HG02759 (cell line): ENCODE measurements at regions not wholly inside any gene's neighbourhood (a gene's known extent, or its start where the extent isn't known, plus 50 kb on each side); places are given as distances from the start of the nearest gene placed in this dataset.

Experiments used
- ATAC-seq: cut with Tn5 transposase; IDR thresholded peaks from one replicate; pipeline ENCODE4 v1.9.1; 2021; ENCODE audit warnings: mild to moderate bottlenecking, moderate library complexity; ENCODE audit not compliant: unreplicated experiment

- no peak for ATAC-seq
Measured at GRCh38 chr9:126235336-126236243, 91.0 kb upstream of the MVB12B start.

GRCh38 chr9:126236273-126236672, 90.4 kb upstream of the MVB12B start:
- ATAC-seq = no peak

DNA sequence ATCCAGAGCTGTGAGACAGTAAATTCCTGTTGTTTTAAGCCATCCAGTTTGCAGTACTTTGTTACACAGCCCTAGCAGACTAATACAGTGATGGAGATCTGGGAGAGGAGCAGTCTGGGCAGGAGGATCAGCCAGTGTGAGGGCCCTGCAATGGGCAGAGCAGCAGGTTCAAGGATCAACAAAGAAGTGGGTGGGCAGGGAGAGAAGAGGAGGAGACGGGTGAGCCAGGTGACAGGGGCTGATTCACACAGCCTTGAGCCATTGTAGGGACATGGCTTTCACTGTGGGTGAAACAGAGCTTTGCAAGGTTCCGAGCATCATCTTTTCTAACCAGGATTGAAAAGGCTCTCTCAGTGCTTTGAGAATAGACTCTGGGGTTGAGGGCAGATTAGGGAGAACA, 88.2 kb upstream of the MVB12B start:
- ATAC-seq = no peak

- no peak for ATAC-seq
Measured at GRCh38 chr9:126239515-126239914, 87.1 kb upstream of the MVB12B start.

- no peak for ATAC-seq
Measured at GRCh38 chr9:126240835-126241234, 85.8 kb upstream of the MVB12B start.

DNA sequence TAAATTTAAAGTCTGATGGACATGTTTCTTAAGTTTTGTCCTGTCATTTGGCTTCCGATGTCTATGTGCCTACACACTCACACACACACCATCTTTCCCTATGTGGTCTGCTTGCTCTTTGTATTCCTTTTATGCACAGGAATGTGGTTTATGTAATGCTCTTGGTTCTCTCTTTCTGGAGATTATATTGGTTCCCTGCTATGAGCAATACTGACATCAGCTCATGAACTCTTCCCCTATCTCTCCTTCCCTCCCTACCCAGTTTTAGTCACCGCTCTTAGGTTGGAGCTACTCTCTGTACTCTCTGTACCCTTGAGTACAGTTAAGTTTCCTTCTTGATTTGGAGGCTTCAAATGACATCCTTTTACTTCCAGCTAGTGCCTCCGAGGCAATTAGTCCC, 77.9 kb upstream of the MVB12B start:
- no peak for ATAC-seq

GRCh38 chr9:126261584-126262356, 64.9 kb upstream of the MVB12B start:
- ATAC-seq = no peak

DNA sequence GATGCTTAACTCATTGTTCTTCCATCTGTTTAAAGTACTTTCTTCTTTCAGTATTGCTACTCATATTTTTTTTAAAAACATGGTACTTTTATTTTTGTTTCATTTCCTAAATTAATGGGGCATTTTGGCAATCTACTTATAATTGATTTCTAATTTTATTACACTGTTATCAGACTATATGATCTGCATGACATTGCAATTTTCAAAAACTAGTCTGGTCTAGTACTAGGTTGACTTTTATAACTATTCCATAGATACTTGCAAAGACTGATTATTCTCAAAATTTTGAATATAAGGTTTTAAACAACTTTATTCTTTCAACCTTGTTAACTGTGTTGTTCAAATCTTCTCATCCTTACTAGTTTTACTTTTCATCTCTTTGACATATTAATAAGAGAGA, 63.9 kb upstream of the MVB12B start:
- ATAC-seq = no peak

DNA sequence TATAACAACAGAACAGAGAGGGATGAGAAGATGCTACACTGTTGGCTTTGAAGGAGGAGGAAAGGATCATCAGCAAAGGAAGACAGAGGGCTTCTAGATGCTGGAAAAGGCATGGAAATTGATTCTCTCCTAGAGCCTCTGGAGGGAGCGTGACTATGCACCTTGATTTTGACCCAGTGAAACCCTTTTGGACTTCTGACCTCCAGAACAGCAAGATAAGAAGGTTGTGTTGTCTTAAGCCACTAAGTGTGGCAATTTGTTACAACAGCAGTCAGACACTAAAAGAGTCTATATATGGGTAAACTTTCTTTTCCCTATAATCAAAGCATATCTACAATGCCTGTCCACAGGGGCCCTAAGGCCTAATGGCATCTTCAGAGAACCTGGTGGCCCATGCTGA, 56.1 kb upstream of the MVB12B start:
- no peak for ATAC-seq

- ATAC-seq = no peak
Measured at GRCh38 chr9:126275386-126276001, 51.1 kb upstream of the MVB12B start.

DNA sequence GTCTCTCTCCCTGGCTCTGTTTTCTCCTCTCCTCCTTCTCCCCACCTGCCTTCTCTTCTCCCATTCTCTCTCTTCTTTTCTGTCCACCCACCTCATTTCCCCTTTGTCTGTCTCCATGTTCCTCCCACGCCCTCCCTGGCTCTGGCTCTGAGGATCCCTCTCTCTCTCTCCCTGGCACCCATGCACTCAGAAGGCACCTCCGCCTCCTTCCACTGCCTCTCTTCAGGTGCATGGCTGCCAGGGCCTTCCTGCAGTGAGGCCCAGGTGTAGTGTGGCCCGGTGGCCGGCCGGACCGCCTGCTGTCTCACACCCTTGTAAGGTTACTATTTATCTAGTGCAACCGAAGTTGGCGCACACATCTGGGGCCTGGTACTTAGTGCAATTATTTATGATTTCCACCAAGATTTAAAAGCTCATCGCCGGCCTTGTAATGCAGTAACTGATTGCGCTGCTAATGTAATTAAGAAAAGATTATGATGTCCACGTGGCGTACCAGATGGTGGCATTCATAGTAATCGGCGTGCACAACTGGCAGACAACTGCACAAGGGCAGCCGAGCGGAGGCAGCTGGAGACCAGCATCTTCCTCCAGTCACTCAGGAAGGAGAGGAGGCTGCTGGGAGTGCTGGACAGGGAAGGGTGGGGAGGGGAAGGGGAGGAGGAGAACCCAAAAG, 50.4 kb upstream of the MVB12B start:
- no peak for ATAC-seq
